Activated CD4-positive, alpha-beta T cell treated with anti-CD3 and anti-CD28 coated beads for 24 hours (primary cell): ENCODE measurements at regions not wholly inside any gene's neighbourhood (a gene's known extent, or its start where the extent isn't known, plus 50 kb on each side); places are given as distances from the start of the nearest gene placed in this dataset.
"Not testable (repeated sequence)": the region's sequence is repeated elsewhere in the genome, so short reads cannot be mapped to it uniquely, and the experiment has no call there.

Source experiments
- DNase-seq, 2 donors: peaks; one replicate each; pipeline ENCODE4 v3.0.0-alpha.2; 2020; ENCODE audit warnings: low read depth in 2 of 2

- no peak for DNase-seq
These were observed 507.1 kb downstream of the CENPC start for GRCh38 chr4:67038228-67038566.

GRCh38 chr4:67037504-67038227, 507.6 kb downstream of the CENPC start:
- no peak for DNase-seq

GRCh38 chr4:67036791-67037190, 508.5 kb downstream of the CENPC start:
- DNase-seq = no peak

- DNase-seq = no peak
These were observed 509.3 kb downstream of the CENPC start for GRCh38 chr4:67035986-67036385.

DNA sequence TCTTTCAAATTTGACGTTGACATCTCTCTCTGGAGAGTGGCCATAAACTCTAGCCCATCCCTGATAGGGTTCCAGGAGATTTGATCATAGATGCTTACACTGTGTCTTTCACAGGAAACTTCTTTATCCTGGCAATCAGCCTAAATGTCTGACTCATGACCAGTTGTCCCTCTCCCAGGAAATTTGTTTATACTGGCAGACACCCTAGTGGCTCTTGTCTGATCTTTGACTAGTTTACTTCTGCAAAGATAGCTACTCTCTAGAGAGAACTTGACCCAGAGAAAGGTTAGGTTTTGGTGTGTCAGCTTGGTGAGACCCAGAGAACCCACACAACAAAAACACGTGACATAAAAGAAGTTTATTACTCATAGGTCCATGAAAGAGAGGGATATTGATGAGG, 509.8 kb downstream of the CENPC start:
- DNase-seq = no peak

DNA sequence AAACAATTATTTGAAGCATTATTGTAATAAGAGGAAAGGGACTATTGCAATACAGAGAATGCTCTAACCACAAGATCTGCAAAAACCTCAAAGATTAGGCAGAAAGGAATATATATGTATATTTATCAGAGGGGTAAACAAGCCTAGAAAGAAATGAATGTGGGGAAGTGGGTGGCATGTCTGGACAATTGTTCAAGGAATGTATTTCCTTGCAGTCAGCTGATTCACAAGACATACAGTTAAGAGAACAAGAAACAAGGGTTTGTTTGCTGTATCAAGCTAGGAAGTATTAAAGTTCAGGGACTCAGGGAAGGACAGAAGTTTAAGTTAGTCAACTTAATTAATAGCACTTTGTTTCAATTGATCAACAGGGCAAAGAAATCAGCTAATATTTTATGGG, 514.7 kb downstream of the CENPC start:
- DNase-seq = no peak

DNA sequence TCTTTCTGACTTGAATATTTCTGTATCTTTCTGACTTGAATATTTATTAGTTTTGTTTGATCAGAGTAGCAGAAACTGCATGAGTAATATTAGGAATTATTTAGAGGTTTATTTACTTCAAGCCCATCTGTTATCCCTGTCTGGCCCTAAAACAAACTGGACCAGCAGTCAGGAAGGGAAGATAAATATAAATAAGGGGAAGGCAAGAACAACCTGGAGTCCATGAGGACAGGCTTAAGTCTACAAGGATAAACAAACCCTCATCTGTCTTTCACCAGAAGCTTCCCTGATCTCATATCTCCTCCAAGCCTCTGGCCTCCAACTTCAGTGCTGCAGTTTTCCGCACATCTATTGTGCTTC, 524.9 kb downstream of the CENPC start:
- no peak for DNase-seq

- no peak for DNase-seq
These were observed 525.4 kb downstream of the CENPC start for GRCh38 chr4:67019686-67020437.

DNA sequence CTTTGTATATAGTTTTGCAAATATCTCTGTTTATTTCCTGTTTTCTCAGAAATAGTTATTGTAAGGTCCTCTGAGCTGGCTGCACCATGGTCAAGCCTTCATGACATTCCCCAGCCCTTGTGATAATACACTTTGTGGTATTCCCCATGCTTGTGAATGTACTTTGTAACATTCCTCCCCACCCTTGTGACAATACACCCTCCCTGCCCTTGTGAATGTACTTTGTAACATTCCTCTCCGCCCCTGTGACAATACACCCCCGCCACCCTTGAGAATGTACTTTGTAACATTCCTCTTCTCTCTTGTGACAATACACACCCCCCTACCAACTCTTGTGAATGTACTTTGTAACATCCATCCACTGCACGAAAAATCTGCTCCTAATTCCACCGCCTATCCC, 530.7 kb downstream of the CENPC start:
- DNase-seq = no peak

GRCh38 chr4:67006791-67007190, 538.5 kb downstream of the CENPC start:
- DNase-seq = no peak

GRCh38 chr4:66991521-66991920, 553.8 kb downstream of the CENPC start:
- DNase-seq = no peak

DNA sequence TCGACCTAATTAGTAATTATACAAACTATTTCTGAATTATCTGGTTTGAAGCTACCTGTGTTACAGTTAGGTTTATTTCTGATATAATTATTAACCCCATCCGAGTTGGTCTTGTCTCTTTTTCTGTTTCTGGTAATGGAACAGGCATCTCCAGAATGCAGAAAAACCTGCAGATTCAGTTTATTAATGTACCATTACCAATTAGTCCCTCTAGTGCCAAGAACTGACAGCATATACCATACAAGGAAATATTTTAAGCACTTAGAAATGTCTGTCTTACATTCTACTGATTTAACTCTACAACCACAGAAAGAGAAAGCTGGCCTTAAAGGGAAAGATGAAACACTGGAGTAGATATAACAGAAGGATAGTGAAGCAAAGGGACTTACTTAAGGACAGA, 570.6 kb downstream of the CENPC start:
- no peak for DNase-seq

DNA sequence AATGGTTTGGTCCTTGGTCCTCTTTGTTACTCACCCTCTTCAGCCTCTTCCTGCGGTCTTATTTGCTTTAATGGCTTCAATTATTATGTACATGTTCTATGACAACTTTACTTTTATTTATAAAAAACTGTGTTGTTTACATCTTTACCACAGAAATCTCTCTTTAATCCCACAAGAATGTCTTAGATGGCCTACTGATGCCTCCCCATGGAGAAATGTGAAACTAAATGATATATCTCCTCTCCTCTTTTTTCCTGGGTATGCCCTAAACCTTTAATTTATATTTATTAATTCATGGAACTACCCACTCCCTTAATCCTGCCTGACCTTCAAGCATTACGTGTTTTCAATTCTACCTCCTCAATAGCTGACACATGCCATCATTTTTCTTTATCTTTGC, 573.2 kb downstream of the CENPC start:
- no peak for DNase-seq

DNA sequence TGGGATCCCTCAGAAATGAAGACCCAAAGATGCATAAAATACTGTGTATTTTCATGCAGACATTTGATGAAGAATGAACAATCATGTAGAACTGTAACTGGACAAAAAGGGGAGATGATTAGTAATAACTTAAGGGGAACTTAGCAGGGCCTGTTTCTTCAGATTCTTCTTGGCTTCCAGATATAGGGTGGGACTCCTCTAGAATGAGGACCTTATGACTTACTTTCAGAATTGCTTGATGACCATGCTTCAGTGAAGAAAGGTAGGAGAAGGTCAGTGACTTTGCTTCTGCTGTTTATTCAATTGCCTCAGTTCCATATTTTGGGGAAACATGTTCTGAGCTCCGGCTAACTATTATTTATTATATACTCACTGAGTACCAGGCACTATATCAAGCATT, 580.8 kb downstream of the CENPC start:
- DNase-seq = no peak

GRCh38 chr4:66963084-66963483, 582.2 kb downstream of the CENPC start:
- no peak for DNase-seq

GRCh38 chr4:66959207-66959606, 586.1 kb downstream of the CENPC start:
- DNase-seq = no peak

DNA sequence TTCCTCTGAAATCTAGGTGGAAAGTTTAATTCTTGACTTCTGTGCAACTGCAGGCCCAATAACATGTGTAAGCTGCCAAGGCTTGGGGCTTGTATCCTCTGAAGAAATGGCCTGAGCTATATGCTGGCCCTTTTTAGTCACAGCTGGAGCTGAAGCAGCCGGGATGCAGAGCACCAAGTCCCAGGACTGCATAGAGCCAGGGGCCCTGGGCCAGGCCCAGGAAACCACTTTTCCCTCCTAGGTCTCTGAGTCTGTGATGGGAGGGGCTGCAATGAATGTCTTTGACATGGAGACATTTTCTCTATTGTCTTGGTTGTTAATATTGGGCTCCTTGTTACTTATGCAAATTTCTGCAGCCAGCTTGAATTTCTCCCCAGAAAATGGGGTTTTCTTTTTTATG, 588.5 kb downstream of the CENPC start:
- DNase-seq = no peak

- DNase-seq = no peak
These were observed 588.9 kb downstream of the CENPC start for GRCh38 chr4:66956426-66956825.

GRCh38 chr4:66955784-66956183, 589.5 kb downstream of the CENPC start:
- no peak for DNase-seq

- no peak for DNase-seq
These were observed 595.9 kb downstream of the CENPC start for GRCh38 chr4:66949419-66949818.

- no peak for DNase-seq
These were observed 598.5 kb downstream of the CENPC start for GRCh38 chr4:66946761-66947160.

DNA sequence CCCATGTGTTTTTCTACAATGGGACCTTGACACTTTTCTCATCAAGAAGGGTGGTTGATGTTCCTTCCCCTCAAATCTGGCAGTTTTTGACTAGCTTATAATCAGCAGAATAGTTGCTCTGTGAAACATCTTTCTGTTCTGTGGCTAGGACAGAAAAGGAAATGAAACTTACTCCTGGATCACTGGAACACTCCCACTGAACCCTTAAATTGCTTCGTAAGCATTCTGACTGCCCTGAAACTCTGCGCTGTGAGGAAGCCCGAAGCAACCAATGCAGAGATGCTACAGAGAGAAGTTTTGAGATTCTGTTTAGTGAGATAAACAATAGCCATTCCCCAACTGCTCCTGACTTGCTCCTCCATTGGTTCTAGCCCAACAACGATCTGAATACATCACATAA, 602.2 kb downstream of the CENPC start:
- no peak for DNase-seq

DNA sequence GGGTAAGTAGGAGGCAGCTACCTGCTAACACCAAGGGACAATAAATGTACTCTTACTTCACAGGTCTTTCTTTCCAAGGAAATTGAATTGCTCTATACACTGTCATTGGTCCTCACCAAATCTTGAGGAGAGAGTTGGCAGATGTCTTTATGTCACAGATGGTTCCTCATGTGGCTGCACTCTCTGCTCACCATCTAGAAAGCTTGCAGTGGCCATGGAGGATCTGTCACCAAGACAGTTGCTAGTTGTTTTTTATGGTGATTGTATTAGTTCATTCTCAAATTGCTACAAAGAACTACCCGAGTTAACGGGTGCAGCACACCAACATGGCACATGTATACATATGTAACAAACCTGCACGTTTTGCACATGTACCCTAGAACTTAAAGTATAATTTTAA, 613.3 kb downstream of the CENPC start:
- not testable (repeated sequence) for DNase-seq

- DNase-seq = no peak
These were observed 615.1 kb downstream of the CENPC start for GRCh38 chr4:66930206-66930605.
